Astrocyte of the cerebellum (primary cell): ENCODE measurements at regions not wholly inside any gene's neighbourhood (a gene's known extent, or its start where the extent isn't known, plus 50 kb on each side); places are given as distances from the start of the nearest gene placed in this dataset.
A peak's percentile ranks its signal among the peaks of the same experiment; 100 is the strongest.

ENCODE experiments used
- DNase-seq: peaks from one replicate; pipeline ENCODE4 v3.0.0-alpha.2; 2011; ENCODE audit warnings: low read depth
- H3K4me3 ChIP-seq: 2 replicates; pipeline ENCODE4 v1.5.1; 2011; ENCODE audit warnings: mild to moderate bottlenecking, low read depth, low read length, moderate library complexity
- in situ Hi-C: cut with HindIII; loops from 2 replicates; pipeline ENCODE4 v1.10.0; 2017; ENCODE audit warnings: low sequenced_read_pairs
- TF ChIP-seq, protein P1 (sequence below): IDR thresholded peaks from 2 replicates; pipeline ENCODE4 v1.5.1; 2012; ENCODE audit warnings: low read length, low read depth, moderate library complexity, mild to moderate bottlenecking; ENCODE audit errors: missing control alignments

DNA sequence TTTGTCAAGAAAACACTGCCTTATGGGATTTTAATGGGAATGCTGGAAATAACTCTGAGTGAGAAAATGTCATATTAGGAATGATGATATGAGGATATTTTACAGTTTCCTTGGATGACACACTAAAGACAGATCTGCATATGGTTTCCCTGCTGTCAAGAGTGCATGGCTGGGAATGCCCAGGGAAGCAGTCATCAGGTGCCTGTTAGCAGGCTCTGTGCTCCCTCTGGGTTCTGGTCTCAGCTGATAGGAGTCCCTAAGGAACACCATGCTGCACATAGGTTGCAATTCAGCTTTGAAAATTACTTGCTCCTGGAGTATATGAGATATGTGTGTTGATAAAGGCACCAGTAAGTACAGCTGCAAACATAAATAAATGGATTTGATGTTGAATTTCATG is 1064.6 kb downstream of the TUSC7 start:
- H3K4me3 ChIP-seq = no peak overlapping the region
- no peak for DNase-seq
- in situ Hi-C loops = no loop called here
- TF ChIP-seq, protein P1, sequence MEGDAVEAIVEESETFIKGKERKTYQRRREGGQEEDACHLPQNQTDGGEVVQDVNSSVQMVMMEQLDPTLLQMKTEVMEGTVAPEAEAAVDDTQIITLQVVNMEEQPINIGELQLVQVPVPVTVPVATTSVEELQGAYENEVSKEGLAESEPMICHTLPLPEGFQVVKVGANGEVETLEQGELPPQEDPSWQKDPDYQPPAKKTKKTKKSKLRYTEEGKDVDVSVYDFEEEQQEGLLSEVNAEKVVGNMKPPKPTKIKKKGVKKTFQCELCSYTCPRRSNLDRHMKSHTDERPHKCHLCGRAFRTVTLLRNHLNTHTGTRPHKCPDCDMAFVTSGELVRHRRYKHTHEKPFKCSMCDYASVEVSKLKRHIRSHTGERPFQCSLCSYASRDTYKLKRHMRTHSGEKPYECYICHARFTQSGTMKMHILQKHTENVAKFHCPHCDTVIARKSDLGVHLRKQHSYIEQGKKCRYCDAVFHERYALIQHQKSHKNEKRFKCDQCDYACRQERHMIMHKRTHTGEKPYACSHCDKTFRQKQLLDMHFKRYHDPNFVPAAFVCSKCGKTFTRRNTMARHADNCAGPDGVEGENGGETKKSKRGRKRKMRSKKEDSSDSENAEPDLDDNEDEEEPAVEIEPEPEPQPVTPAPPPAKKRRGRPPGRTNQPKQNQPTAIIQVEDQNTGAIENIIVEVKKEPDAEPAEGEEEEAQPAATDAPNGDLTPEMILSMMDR = no peak

DNA sequence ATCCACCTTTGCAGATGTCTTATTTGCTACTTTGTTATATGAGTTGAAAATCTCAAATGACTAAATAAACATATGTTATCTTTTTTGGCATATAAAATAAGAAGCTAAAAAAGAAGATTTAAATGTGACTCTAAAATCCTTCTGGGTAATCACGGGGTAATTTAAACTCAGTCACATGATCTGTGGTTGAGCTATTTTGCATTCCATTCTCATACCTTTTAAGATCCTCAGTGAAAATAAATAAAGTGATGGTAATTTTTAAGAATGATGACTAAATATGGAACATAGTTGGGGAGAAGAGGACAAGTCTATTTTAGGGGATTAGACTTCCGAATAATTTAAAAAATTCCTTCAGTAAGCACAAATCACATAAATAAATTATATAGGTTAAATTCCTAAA is 1076.8 kb downstream of the TUSC7 start:
- peak; percentile 4 for DNase-seq
- in situ Hi-C loops = no loop called here
- TF ChIP-seq, protein P1 = no peak
- H3K4me3 ChIP-seq = no peak overlapping the region

DNA sequence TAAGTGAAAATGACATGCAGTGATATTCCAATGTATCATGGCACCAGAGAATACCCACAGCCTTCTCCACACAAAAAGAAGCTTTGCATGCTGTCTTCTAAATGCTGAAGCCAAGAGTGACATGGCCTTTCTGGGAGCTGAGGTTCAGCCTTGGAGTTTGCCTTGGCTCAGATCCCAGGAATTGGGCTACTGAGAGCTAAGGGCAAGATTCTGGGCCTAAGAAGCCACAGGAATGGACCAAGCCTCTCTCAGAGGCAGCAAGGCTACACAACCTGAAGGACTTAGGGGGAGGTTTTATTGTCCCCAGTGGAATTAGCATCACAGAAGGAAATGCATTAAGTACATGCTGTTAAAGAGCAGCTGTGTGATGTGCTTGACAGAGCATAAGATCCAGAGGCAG is 1078.5 kb downstream of the TUSC7 start:
- TF ChIP-seq, protein P1 = no peak
- in situ Hi-C loops = no loop called here
- H3K4me3 ChIP-seq = no peak overlapping the region
- peak; percentile 93 for DNase-seq

GRCh38 chr3:117788506-117788905 is 1078.9 kb downstream of the TUSC7 start:
- no peak overlapping the region for H3K4me3 ChIP-seq
- in situ Hi-C loops = no loop called here
- TF ChIP-seq, protein P1 = no peak
- DNase-seq = no peak

- no peak for DNase-seq
- TF ChIP-seq, protein P1 = no peak
Observed at GRCh38 chr3:117790235-117790987, 1080.8 kb downstream of the TUSC7 start.

GRCh38 chr3:117793622-117794265 is 1084.2 kb downstream of the TUSC7 start:
- TF ChIP-seq, protein P1 = no peak
- no peak overlapping the region for H3K4me3 ChIP-seq
- peak; percentile 1 for DNase-seq
- in situ Hi-C loops = no loop called here

More at GRCh38 chr3:117790235-117790987, 1080.8 kb downstream of the TUSC7 start:
- in situ Hi-C loops = no loop called here
- no peak overlapping the region for H3K4me3 ChIP-seq
